Lower leg skin (tissue), 4 donors: ENCODE measurements at regions not wholly inside any gene's neighbourhood (a gene's known extent, or its start where the extent isn't known, plus 50 kb on each side); places are given as distances from the start of the nearest gene placed in this dataset.

Experiments
- DNase-seq, 2 donors: peaks; one replicate each; pipeline ENCODE4 v3.0.0-alpha.2; 2019; ENCODE audit warnings: low spot score in 2 of 2
- H3K4me3 ChIP-seq: fragments of 200-600 bp; sonication (generic); 2 replicates; pipeline ENCODE4 v1.5.1; 2017; ENCODE audit warnings: mild to moderate bottlenecking, low read depth; ENCODE audit not compliant: poor library complexity, severe bottlenecking
- POLR2A ChIP-seq, 2 donors: fragments of 450-650 bp; IDR thresholded peaks; one replicate each; pipeline ENCODE4 v1.6.1; 2016 to 2017; ENCODE audit warnings: antibody characterized with exemption in 2 of 2, mild to moderate bottlenecking in 1 of 2, moderate library complexity in 1 of 2
- WGBS, 2 donors: methylation state at CpG; one replicate each; pipeline ENCODE4 v1.1.5; 2018; 5-methylcytosine and 5-hydroxymethylcytosine counted together
- intact Hi-C: fragments of 100-400 bp; cut with DNase I; formaldehyde crosslinking; loops from one replicate; pipeline ENCODE4 v1.15.0; 2023; ENCODE audit warnings: low total_unique reads
- TF ChIP-seq, protein P1 (sequence below), 3 donors: fragments of 450-650 bp; IDR thresholded peaks; one replicate each; pipeline ENCODE4 v1.5.1; 2016; ENCODE audit warnings: antibody characterized with exemption in 3 of 3, mild to moderate bottlenecking in 3 of 3, moderate library complexity in 2 of 3

DNA sequence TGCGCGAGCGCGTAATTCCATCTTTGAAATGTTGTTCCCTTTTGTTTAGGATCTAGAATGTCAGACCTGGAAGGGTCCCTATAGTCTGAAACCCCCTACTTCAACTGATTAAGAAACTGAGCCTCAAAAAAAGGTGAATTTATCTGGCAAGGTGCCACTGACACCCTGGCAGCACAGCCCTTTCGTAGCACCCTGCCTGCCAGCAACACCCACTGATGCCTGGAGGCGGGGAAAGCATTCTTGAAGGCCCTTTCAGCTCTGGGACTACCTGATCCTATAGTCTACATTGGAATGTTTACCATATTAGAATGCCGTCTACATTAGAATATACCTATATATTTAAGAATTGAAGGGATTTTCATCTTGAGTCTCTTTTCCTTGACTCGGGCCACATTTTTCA lies 542.3 kb downstream of the BUD13 start:
- DNase-seq, result no peak
- H3K4me3 ChIP-seq, result no peak overlapping the region
- WGBS, 2 donors, result 91 to 93% methylated on average over 8 of the region's 8 CpGs
- intact Hi-C loops, result no loop called here
- TF ChIP-seq POLR2A (IDR thresholded peaks at IDR 0.05), result no peak
- TF ChIP-seq, protein P1, sequence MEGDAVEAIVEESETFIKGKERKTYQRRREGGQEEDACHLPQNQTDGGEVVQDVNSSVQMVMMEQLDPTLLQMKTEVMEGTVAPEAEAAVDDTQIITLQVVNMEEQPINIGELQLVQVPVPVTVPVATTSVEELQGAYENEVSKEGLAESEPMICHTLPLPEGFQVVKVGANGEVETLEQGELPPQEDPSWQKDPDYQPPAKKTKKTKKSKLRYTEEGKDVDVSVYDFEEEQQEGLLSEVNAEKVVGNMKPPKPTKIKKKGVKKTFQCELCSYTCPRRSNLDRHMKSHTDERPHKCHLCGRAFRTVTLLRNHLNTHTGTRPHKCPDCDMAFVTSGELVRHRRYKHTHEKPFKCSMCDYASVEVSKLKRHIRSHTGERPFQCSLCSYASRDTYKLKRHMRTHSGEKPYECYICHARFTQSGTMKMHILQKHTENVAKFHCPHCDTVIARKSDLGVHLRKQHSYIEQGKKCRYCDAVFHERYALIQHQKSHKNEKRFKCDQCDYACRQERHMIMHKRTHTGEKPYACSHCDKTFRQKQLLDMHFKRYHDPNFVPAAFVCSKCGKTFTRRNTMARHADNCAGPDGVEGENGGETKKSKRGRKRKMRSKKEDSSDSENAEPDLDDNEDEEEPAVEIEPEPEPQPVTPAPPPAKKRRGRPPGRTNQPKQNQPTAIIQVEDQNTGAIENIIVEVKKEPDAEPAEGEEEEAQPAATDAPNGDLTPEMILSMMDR (IDR thresholded peaks at IDR 0.05), result no peak

GRCh38 chr11:116229236-116229970 lies 543.4 kb downstream of the BUD13 start:
- no peak overlapping the region for H3K4me3 ChIP-seq
- intact Hi-C loops, result no loop called here
- DNase-seq, result no peak

GRCh38 chr11:116226731-116227130 lies 546.1 kb downstream of the BUD13 start:
- no peak for DNase-seq
- TF ChIP-seq POLR2A (IDR thresholded peaks at IDR 0.05), result no peak
- TF ChIP-seq, protein P1 (IDR thresholded peaks at IDR 0.05), result no peak
- intact Hi-C loops, result no loop called here
- H3K4me3 ChIP-seq, result no peak overlapping the region
- WGBS, 2 donors, result 88 to 91% methylated on average over 3 of the region's 3 CpGs

More at GRCh38 chr11:116229236-116229970, 543.4 kb downstream of the BUD13 start:
- no peak for TF ChIP-seq POLR2A (IDR thresholded peaks at IDR 0.05)
- TF ChIP-seq, protein P1 (IDR thresholded peaks at IDR 0.05), result no peak
- WGBS, 2 donors, result 45 to 47% methylated on average over 9 of the region's 9 CpGs

DNA sequence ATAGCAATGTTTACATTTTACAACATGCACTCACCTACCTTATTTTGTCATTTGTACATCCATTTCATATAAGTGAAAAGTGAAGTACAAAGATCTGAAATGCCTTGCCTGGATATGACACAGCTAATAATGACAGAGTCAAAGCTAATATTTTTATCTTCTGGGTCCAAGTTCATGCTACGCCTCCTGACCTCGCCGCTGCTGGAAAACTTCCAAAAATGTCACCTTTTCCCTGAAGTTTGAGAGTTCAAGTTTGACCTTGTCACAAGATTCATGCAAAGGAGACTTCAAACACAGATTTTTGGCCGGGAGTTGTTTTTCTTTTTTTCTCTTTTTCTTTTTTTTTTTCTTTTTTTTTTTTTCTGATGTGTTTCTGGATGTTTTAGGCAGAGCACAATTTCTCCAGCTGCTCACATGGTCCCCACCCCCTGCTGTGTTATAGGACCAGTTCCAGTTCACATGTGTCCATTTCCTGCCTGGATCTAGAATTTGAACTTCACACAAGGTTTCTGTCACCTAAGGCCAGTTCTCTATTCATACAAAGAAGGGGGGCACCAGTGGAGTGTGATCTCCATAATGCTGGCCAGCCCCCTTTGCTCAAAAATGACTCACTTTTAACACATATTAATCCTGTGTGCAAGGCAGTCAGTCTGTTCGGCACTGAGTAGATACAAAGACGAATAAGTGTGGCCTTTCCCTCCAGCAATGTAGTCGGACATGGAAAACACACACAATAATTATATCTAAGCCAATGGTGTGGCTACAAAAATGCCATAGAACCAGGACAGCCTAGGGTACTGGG lies 546.8 kb downstream of the BUD13 start:
- no peak for DNase-seq
- intact Hi-C loops, result no loop called here
- TF ChIP-seq, protein P1 (IDR thresholded peaks at IDR 0.05), result no peak
- no peak for TF ChIP-seq POLR2A (IDR thresholded peaks at IDR 0.05)
- H3K4me3 ChIP-seq, result no peak overlapping the region
- 64 to 72% methylated on average over 7 of the region's 7 CpGs for WGBS, 2 donors

GRCh38 chr11:116225236-116225635 lies 547.6 kb downstream of the BUD13 start:
- WGBS, 2 donors, result 43 to 50% methylated on average over 6 of the region's 6 CpGs
- no peak for TF ChIP-seq POLR2A (IDR thresholded peaks at IDR 0.05)
- TF ChIP-seq, protein P1 (IDR thresholded peaks at IDR 0.05), result no peak
- DNase-seq, result no peak
- H3K4me3 ChIP-seq, result no peak overlapping the region
- intact Hi-C loops, result no loop called here
